Upper lobe of left lung (tissue), 6 donors: ENCODE measurements at regions not wholly inside any gene's neighbourhood (a gene's known extent, or its start where the extent isn't known, plus 50 kb on each side); places are given as distances from the start of the nearest gene placed in this dataset.

ENCODE experiments used
- ATAC-seq, 2 donors: fragments of 200-7000 bp; cut with Tn5 transposase; one replicate each; pipeline ENCODE4 v1.9.1; 2022; ENCODE audit warnings: mild to moderate bottlenecking in 2 of 2, moderate library complexity in 2 of 2; ENCODE audit not compliant: low FRiP score in 2 of 2
- DNase-seq, 2 donors: peaks; one replicate each; pipeline ENCODE4 v3.0.0-alpha.2; 2019 to 2020
- H3K27ac ChIP-seq, 4 donors: fragments of 200-600 bp; sonication (generic); one replicate each; pipeline ENCODE4 v1.5.1; 2016 to 2019
- H3K27me3 ChIP-seq, 4 donors: fragments of 200-600 bp; sonication (generic); one replicate each; pipeline ENCODE4 v1.5.1; 2017 to 2019
- H3K36me3 ChIP-seq, 4 donors: fragments of 200-600 bp; sonication (generic); one replicate each; pipeline ENCODE4 v1.5.1; 2016 to 2019
- H3K4me1 ChIP-seq, 4 donors: fragments of 200-600 bp; sonication (generic); one replicate each; pipeline ENCODE4 v1.5.1; 2018 to 2019
- H3K4me3 ChIP-seq, 4 donors: fragments of 200-600 bp; sonication (generic); one replicate each; pipeline ENCODE4 v1.5.1; 2017 to 2019; ENCODE audit warnings: mild to moderate bottlenecking in 2 of 4, moderate library complexity in 1 of 4
- H3K9me3 ChIP-seq, 4 donors: fragments of 200-600 bp; sonication (generic); one replicate each; pipeline ENCODE4 v1.5.1; 2018 to 2019
- CTCF ChIP-seq, 6 experiments: fragments of 450-650 bp in 4 of 6; fragments of 200-600 bp in 2 of 6; sonication (generic) in 2 of 6; IDR thresholded peaks; one replicate each; pipeline ENCODE4 v1.5.1; 2016 to 2019; ENCODE audit warnings: antibody characterized with exemption in 6 of 6
- EP300 ChIP-seq, 4 donors: sonication (generic); formaldehyde crosslinking; IDR thresholded peaks; one replicate each; pipeline ENCODE4 v1.5.1; 2017; ENCODE audit warnings: antibody characterized with exemption in 4 of 4, control low read depth in 2 of 4
- POLR2A ChIP-seq, 4 donors: fragments of 450-650 bp; IDR thresholded peaks; one replicate each; pipeline ENCODE4 v1.5.1; 2016 to 2017; ENCODE audit warnings: antibody characterized with exemption in 4 of 4, mild to moderate bottlenecking in 2 of 4
- POLR2AphosphoS5 ChIP-seq, 2 donors: sonication (generic); formaldehyde crosslinking; IDR thresholded peaks; one replicate each; pipeline ENCODE4 v1.5.1; 2017; ENCODE audit warnings: antibody characterized with exemption in 2 of 2
- WGBS, 2 donors: methylation state at CpG; one replicate each; pipeline ENCODE4 v1.1.5; 2017 to 2018; 5-methylcytosine and 5-hydroxymethylcytosine counted together
- donor health status: DM: no; HTN: no; CAD: no; lungs with moderate emphysema.
- donor health status: DM: no; HTN: yes; CAD: no; lungs with severe emphysema.

- Histone ChIP-seq H3K27me3 (no peaks in the 10 kb centered on the region), H3K4me1 (no peaks in the 10 kb centered on the region), H3K4me3 (no peak overlapping the region), H3K9me3 (no peaks in the 10 kb centered on the region), H3K27ac (no peak overlapping the region), H3K36me3 (no peaks in the 10 kb centered on the region)
- no peak for DNase-seq
- WGBS, 2 donors, result 64 to 69% methylated on average over 7 of the region's 7 CpGs
- TF ChIP-seq CTCF (IDR thresholded peaks at IDR 0.05) (no peak), POLR2A (IDR thresholded peaks at IDR 0.05) (no peak), POLR2AphosphoS5 (IDR thresholded peaks at IDR 0.05) (no peak), EP300 (IDR thresholded peaks at IDR 0.05) (no peak)
- ATAC-seq, result peak in 1 of 2 donors; percentile 22
Observed at GRCh38 chr2:176483476-176483875, 214.2 kb downstream of the MTX2 start.

- ATAC-seq (no peak), DNase-seq (no peak)
- Histone ChIP-seq H3K4me3 (no peak overlapping the region), H3K27ac (no peak overlapping the region), H3K4me1 (no peaks in the 10 kb centered on the region), H3K9me3 (no peaks in the 10 kb centered on the region), H3K27me3 (no peaks in the 10 kb centered on the region), H3K36me3 (no peaks in the 10 kb centered on the region)
- 87 to 88% methylated on average over 10 of the region's 10 CpGs for WGBS, 2 donors
- no peak for TF ChIP-seq POLR2A (IDR thresholded peaks at IDR 0.05)
- TF ChIP-seq POLR2AphosphoS5 (IDR thresholded peaks at IDR 0.05), result no peak
- no peak for TF ChIP-seq EP300 (IDR thresholded peaks at IDR 0.05)
- TF ChIP-seq CTCF (IDR thresholded peaks at IDR 0.05), result no peak
Observed at GRCh38 chr2:176483901-176484568, 214.8 kb downstream of the MTX2 start.

GRCh38 chr2:176484838-176485237 is 215.6 kb downstream of the MTX2 start:
- H3K9me3 ChIP-seq, result no peaks in the 10 kb centered on the region
- no peak overlapping the region for H3K27ac ChIP-seq
- 68 to 70% methylated on average over 3 of the region's 3 CpGs for WGBS, 2 donors
- ATAC-seq (no peak), DNase-seq (no peak)
- no peak overlapping the region for H3K4me3 ChIP-seq
- no peaks in the 10 kb centered on the region for H3K36me3 ChIP-seq
- H3K4me1 ChIP-seq, result no peaks in the 10 kb centered on the region
- TF ChIP-seq POLR2A (IDR thresholded peaks at IDR 0.05) (no peak), EP300 (IDR thresholded peaks at IDR 0.05) (no peak), POLR2AphosphoS5 (IDR thresholded peaks at IDR 0.05) (no peak), CTCF (IDR thresholded peaks at IDR 0.05) (no peak)
- no peaks in the 10 kb centered on the region for H3K27me3 ChIP-seq

- WGBS, 2 donors, result 83 to 85% methylated on average over 2 of the region's 2 CpGs
- H3K27ac ChIP-seq, result no peak overlapping the region
- no peaks in the 10 kb centered on the region for H3K36me3 ChIP-seq
- ATAC-seq (no peak), DNase-seq (no peak)
- H3K27me3 ChIP-seq, result no peaks in the 10 kb centered on the region
- no peaks in the 10 kb centered on the region for H3K4me1 ChIP-seq
- no peak overlapping the region for H3K4me3 ChIP-seq
- no peaks in the 10 kb centered on the region for H3K9me3 ChIP-seq
- no peak for TF ChIP-seq POLR2AphosphoS5 (IDR thresholded peaks at IDR 0.05)
- no peak for TF ChIP-seq POLR2A (IDR thresholded peaks at IDR 0.05)
- TF ChIP-seq EP300 (IDR thresholded peaks at IDR 0.05), result no peak
- TF ChIP-seq CTCF (IDR thresholded peaks at IDR 0.05), result no peak
Observed at GRCh38 chr2:176488431-176488830, 219.2 kb downstream of the MTX2 start.
